ENCODE measurements at regions not wholly inside any gene's neighbourhood (a gene's known extent, or its start where the extent isn't known, plus 50 kb on each side); places are given as distances from the start of the nearest gene placed in this dataset.
"Not testable (repeated sequence)": the region's sequence is repeated elsewhere in the genome, so short reads cannot be mapped to it uniquely, and the experiment has no call there.

DNA sequence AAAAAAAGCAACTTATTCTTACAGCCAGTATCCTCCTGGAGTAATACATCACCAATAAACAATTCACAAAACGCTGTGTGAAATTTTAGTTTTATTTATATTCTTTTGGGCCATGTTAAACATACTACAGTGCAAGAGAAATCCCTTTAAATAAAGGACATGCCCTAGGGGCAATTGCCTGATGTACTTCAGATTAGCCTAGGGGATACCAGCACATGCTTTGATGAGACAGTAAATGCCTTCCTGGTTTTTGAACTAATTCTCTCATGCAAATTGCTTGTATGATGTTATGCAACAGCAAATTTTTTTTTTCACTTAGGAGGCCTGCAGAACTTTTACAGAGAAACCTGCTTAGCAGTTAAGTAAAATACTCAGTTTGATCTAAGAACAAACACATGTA, 711.9 kb upstream of the FRG1 start:
- H3K27ac ChIP-seq (ENCODE audit: extremely low read depth, low read depth, low read length), result no peak overlapping the region
- no peaks in the 10 kb centered on the region for H3K9me3 ChIP-seq (ENCODE audit: control insufficient read depth, insufficient read depth, low read depth, low read length)
- no peaks in the 10 kb centered on the region for H3K4me1 ChIP-seq (ENCODE audit: control insufficient read depth, insufficient read depth, low read length)
- no peak overlapping the region for H3K4me3 ChIP-seq (ENCODE audit: low read depth, low read length)
- no peaks in the 10 kb centered on the region for H3K36me3 ChIP-seq (ENCODE audit: control insufficient read depth in 2 of 2, insufficient read depth in 1 of 2, low read length in 2 of 2)
- POLR2A ChIA-PET, result no interaction called here
- CTCF ChIA-PET, result no interaction called here
- TF ChIP-seq, protein P1, sequence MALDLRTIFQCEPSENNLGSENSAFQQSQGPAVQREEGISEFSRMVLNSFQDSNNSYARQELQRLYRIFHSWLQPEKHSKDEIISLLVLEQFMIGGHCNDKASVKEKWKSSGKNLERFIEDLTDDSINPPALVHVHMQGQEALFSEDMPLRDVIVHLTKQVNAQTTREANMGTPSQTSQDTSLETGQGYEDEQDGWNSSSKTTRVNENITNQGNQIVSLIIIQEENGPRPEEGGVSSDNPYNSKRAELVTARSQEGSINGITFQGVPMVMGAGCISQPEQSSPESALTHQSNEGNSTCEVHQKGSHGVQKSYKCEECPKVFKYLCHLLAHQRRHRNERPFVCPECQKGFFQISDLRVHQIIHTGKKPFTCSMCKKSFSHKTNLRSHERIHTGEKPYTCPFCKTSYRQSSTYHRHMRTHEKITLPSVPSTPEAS (tag by site-specific recombination; IDR thresholded peaks at IDR 0.05), result no peak
- TF ChIP-seq KLF7 (tag by site-specific recombination; IDR thresholded peaks at IDR 0.05; ENCODE audit: borderline replicate concordance) (no peak), ZNF626 (tag by site-specific recombination; IDR thresholded peaks at IDR 0.05) (no peak), ZNF837 (tag by site-specific recombination; IDR thresholded peaks at IDR 0.05) (no peak), KLF1 (tag by site-specific recombination; IDR thresholded peaks at IDR 0.05) (no peak), ZBTB17 (tag by site-specific recombination; IDR thresholded peaks at IDR 0.05) (no peak), ZNF664 (tag by site-specific recombination; IDR thresholded peaks at IDR 0.05) (no peak)
- TF ChIP-seq, protein P2, sequence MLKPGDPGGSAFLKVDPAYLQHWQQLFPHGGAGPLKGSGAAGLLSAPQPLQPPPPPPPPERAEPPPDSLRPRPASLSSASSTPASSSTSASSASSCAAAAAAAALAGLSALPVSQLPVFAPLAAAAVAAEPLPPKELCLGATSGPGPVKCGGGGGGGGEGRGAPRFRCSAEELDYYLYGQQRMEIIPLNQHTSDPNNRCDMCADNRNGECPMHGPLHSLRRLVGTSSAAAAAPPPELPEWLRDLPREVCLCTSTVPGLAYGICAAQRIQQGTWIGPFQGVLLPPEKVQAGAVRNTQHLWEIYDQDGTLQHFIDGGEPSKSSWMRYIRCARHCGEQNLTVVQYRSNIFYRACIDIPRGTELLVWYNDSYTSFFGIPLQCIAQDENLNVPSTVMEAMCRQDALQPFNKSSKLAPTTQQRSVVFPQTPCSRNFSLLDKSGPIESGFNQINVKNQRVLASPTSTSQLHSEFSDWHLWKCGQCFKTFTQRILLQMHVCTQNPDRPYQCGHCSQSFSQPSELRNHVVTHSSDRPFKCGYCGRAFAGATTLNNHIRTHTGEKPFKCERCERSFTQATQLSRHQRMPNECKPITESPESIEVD (tag by site-specific recombination; IDR thresholded peaks at IDR 0.05), result no peak
- TF ChIP-seq, protein P3, sequence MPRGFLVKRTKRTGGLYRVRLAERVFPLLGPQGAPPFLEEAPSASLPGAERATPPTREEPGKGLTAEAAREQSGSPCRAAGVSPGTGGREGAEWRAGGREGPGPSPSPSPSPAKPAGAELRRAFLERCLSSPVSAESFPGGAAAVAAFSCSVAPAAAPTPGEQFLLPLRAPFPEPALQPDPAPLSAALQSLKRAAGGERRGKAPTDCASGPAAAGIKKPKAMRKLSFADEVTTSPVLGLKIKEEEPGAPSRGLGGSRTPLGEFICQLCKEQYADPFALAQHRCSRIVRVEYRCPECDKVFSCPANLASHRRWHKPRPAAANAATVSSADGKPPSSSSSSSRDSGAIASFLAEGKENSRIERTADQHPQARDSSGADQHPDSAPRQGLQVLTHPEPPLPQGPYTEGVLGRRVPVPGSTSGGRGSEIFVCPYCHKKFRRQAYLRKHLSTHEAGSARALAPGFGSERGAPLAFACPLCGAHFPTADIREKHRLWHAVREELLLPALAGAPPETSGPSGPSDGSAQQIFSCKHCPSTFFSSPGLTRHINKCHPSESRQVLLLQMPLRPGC (tag by site-specific recombination; IDR thresholded peaks at IDR 0.05), result no peak

DNA sequence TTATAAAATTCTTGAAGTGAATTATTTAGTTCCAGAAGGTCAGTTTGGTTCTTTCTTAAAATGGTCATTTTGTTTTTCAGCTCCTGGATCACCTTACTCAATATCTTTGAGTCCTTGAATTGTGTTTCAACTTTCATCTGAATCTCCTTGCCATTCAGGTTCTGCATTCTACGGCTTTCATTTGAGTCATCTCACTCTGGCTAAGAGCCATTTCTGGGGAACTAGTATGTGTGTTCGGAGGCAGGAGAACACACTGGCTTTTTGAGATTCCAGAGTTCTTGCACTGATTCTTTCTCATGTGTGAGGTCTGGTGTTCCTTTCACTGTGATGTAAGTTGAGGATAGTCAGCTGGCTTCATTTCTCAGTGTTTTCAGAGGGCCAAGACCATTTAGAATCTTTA, 708.4 kb upstream of the FRG1 start:
- ChIA-PET POLR2A (no interaction called here), CTCF (no interaction called here)
- H3K4me1 ChIP-seq (ENCODE audit: control insufficient read depth, insufficient read depth, low read length), result no peaks in the 10 kb centered on the region
- H3K9me3 ChIP-seq (ENCODE audit: control insufficient read depth, insufficient read depth, low read depth, low read length), result no peaks in the 10 kb centered on the region
- H3K4me3 ChIP-seq (ENCODE audit: low read depth, low read length), result no peak overlapping the region
- no peak overlapping the region for H3K27ac ChIP-seq (ENCODE audit: extremely low read depth, low read depth, low read length)
- H3K36me3 ChIP-seq (ENCODE audit: control insufficient read depth in 2 of 2, insufficient read depth in 1 of 2, low read length in 2 of 2), result no peaks in the 10 kb centered on the region
- no peak for TF ChIP-seq ZFHX2 (tag by site-specific recombination; conservative IDR thresholded peaks at IDR 0.05)
- TF ChIP-seq, protein P4, sequence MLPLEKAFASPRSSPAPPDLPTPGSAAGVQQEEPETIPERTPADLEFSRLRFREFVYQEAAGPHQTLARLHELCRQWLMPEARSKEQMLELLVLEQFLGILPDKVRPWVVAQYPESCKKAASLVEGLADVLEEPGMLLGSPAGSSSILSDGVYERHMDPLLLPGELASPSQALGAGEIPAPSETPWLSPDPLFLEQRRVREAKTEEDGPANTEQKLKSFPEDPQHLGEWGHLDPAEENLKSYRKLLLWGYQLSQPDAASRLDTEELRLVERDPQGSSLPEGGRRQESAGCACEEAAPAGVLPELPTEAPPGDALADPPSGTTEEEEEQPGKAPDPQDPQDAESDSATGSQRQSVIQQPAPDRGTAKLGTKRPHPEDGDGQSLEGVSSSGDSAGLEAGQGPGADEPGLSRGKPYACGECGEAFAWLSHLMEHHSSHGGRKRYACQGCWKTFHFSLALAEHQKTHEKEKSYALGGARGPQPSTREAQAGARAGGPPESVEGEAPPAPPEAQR (tag by site-specific recombination; IDR thresholded peaks at IDR 0.05), result no peak
- TF ChIP-seq, protein P5, sequence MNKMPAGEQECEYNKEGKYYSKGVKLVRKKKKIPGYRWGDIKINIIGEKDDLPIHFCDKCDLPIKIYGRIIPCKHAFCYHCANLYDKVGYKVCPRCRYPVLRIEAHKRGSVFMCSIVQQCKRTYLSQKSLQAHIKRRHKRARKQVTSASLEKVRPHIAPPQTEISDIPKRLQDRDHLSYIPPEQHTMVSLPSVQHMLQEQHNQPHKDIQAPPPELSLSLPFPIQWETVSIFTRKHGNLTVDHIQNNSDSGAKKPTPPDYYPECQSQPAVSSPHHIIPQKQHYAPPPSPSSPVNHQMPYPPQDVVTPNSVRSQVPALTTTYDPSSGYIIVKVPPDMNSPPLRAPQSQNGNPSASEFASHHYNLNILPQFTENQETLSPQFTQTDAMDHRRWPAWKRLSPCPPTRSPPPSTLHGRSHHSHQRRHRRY (tag by site-specific recombination; IDR thresholded peaks at IDR 0.05), result no peak
- TF ChIP-seq IKZF3 (tag by site-specific recombination; IDR thresholded peaks at IDR 0.05), result no peak
- TF ChIP-seq ZNF837 (tag by site-specific recombination; IDR thresholded peaks at IDR 0.05), result no peak
- TF ChIP-seq, protein P6, sequence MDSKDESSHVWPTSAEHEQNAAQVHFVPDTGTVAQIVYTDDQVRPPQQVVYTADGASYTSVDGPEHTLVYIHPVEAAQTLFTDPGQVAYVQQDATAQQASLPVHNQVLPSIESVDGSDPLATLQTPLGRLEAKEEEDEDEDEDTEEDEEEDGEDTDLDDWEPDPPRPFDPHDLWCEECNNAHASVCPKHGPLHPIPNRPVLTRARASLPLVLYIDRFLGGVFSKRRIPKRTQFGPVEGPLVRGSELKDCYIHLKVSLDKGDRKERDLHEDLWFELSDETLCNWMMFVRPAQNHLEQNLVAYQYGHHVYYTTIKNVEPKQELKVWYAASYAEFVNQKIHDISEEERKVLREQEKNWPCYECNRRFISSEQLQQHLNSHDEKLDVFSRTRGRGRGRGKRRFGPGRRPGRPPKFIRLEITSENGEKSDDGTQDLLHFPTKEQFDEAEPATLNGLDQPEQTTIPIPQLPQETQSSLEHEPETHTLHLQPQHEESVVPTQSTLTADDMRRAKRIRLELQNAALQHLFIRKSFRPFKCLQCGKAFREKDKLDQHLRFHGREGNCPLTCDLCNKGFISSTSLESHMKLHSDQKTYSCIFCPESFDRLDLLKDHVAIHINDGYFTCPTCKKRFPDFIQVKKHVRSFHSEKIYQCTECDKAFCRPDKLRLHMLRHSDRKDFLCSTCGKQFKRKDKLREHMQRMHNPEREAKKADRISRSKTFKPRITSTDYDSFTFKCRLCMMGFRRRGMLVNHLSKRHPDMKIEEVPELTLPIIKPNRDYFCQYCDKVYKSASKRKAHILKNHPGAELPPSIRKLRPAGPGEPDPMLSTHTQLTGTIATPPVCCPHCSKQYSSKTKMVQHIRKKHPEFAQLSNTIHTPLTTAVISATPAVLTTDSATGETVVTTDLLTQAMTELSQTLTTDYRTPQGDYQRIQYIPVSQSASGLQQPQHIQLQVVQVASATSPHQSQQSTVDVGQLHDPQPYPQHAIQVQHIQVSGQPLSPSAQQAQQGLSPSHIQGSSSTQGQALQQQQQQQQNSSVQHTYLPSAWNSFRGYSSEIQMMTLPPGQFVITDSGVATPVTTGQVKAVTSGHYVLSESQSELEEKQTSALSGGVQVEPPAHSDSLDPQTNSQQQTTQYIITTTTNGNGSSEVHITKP (tag by site-specific recombination; IDR thresholded peaks at IDR 0.05), result no peak
- no peak for TF ChIP-seq ZNF501 (tag by site-specific recombination; IDR thresholded peaks at IDR 0.05)
- TF ChIP-seq YY1 (tag by site-specific recombination; IDR thresholded peaks at IDR 0.05), result no peak
- no peak for TF ChIP-seq ZNF184 (tag by site-specific recombination; IDR thresholded peaks at IDR 0.05)
- TF ChIP-seq, protein P7, sequence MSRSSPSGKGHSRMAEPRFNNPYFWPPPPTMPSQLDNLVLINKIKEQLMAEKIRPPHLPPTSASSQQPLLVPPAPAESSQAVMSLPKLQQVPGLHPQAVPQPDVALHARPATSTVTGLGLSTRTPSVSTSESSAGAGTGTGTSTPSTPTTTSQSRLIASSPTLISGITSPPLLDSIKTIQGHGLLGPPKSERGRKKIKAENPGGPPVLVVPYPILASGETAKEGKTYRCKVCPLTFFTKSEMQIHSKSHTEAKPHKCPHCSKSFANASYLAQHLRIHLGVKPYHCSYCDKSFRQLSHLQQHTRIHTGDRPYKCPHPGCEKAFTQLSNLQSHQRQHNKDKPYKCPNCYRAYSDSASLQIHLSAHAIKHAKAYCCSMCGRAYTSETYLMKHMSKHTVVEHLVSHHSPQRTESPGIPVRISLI (tag by site-specific recombination; IDR thresholded peaks at IDR 0.05), result no peak
- TF ChIP-seq ZBTB20 (tag by site-specific recombination; IDR thresholded peaks at IDR 0.05), result no peak
- no peak for TF ChIP-seq ZNF548 (tag by site-specific recombination; IDR thresholded peaks at IDR 0.05)
- no peak for TF ChIP-seq GLI2 (tag by site-specific recombination; IDR thresholded peaks at IDR 0.05; ENCODE audit: borderline replicate concordance, low read depth)

DNA sequence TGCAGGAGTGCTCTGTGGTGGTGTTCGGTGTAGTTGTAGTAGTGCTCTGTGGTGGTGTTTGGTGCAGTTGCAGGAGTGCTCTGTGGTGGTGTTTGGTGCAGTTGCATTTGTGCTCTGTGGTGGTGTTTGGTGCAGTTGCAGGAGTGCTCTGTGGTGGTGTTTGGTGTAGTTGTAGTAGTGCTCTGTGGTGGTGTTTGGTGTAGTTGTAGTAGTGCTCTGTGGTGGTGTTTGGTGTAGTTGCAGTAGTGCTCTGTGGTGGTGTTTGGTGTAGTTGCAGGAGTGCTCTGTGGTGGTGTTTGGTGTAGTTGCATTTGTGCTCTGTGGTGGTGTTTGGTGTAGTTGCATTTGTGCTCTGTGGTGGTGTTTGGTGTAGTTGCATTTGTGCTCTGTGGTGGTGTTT, 706.9 kb upstream of the FRG1 start:
- POLR2A ChIA-PET; H3K9me3 ChIP-seq (ENCODE audit: control insufficient read depth, insufficient read depth, low read depth, low read length); H3K4me3 ChIP-seq (ENCODE audit: low read depth, low read length); H3K4me1 ChIP-seq (ENCODE audit: control insufficient read depth, insufficient read depth, low read length); CTCF ChIA-PET; H3K36me3 ChIP-seq (ENCODE audit: control insufficient read depth in 2 of 2, insufficient read depth in 1 of 2, low read length in 2 of 2); H3K27ac ChIP-seq (ENCODE audit: extremely low read depth, low read depth, low read length): not testable (repeated sequence)
